ENCODE measurements at regions not wholly inside any gene's neighbourhood (a gene's known extent, or its start where the extent isn't known, plus 50 kb on each side); places are given as distances from the start of the nearest gene placed in this dataset.

GRCh38 chr11:131311776-131312514 is 58.5 kb upstream of the NTM start:
- Mint-ChIP-seq H3K27me3 (no peaks in the 10 kb centered on the region), H3K36me3 (ENCODE audit: low read depth) (no peaks in the 10 kb centered on the region), H3K27ac (no peak overlapping the region), H3K4me3 (no peak overlapping the region), H3K9me3 (peaks cover 9% of the 10 kb centered on the region), H3K4me1 (no peaks in the 10 kb centered on the region)
- no peak for ATAC-seq (replicated peaks)
